Colonic mucosa (tissue), 4 donors: ENCODE measurements at regions not wholly inside any gene's neighbourhood (a gene's known extent, or its start where the extent isn't known, plus 50 kb on each side); places are given as distances from the start of the nearest gene placed in this dataset.

Experiments used
- DNase-seq: peaks from one replicate; pipeline ENCODE4 v3.0.0-alpha.2; 2020
- H3K27ac ChIP-seq: fragments of 200-600 bp; one replicate; pipeline ENCODE4 v1.8.0; 2021
- H3K27me3 ChIP-seq: fragments of 200-600 bp; one replicate; pipeline ENCODE4 v1.8.0; 2021
- H3K36me3 ChIP-seq: fragments of 200-600 bp; one replicate; pipeline ENCODE4 v1.8.0; 2021
- H3K4me1 ChIP-seq: fragments of 200-600 bp; one replicate; pipeline ENCODE4 v1.8.0; 2021; ENCODE audit warnings: mild to moderate bottlenecking
- H3K4me3 ChIP-seq: fragments of 200-600 bp; one replicate; pipeline ENCODE4 v1.8.0; 2021
- H3K9ac ChIP-seq, 2 donors: one replicate each; pipeline ENCODE4 v1.7.0; 2013; ENCODE audit warnings: control low read depth in 2 of 2, low read depth in 2 of 2, low read length in 2 of 2
- H3K9me3 ChIP-seq: fragments of 200-600 bp; one replicate; pipeline ENCODE4 v1.8.0; 2021
- CTCF ChIP-seq: fragments of 200-600 bp; IDR thresholded peaks from one replicate; pipeline ENCODE4 v1.8.0; 2022; ENCODE audit warnings: antibody characterized with exemption, mild to moderate bottlenecking
- intact Hi-C: fragments of 100-400 bp; cut with DNase I; formaldehyde crosslinking; loops from one replicate; pipeline ENCODE4 v1.14.1; 2022
- donor health status: healthy.
- donor health status: DM: no; HTN: no; CAD: no.
- donor health status: DM: no; HTN: no; CAD: no.

DNA sequence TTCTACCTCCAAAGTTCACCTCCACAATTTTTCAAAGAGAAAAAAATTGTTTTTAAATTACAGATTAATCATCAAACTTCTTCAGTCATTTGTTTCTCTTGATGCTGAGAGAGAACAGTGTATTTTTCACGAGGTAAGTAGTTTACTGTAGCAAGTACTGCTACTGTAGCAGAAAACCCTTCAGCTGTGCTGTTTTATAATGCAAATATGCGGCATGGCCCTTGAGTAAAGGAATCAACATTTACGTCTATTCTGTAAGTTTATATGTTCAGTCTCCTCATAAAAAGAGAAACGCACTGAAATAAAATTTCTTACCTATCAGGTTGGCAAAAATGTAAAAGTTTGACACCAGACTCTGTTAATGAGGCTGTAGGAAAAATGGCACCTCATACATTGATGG, 399.0 kb downstream of the NKX6-1 start:
- Histone ChIP-seq H3K9me3 (no peaks in the 10 kb centered on the region), H3K4me1 (no peaks in the 10 kb centered on the region), H3K27me3 (no peaks in the 10 kb centered on the region), H3K36me3 (no peaks in the 10 kb centered on the region), H3K4me3 (no peak overlapping the region), H3K27ac (no peak overlapping the region), H3K9ac (no peak overlapping the region)
- intact Hi-C loops = no loop called here
- TF ChIP-seq CTCF = no peak
- no peak for DNase-seq

GRCh38 chr4:84099599-84099998, 399.5 kb downstream of the NKX6-1 start:
- TF ChIP-seq CTCF = no peak
- no peak overlapping the region for H3K4me3 ChIP-seq
- no peak overlapping the region for H3K9ac ChIP-seq
- no peaks in the 10 kb centered on the region for H3K9me3 ChIP-seq
- no peaks in the 10 kb centered on the region for H3K27me3 ChIP-seq
- DNase-seq = no peak
- no peaks in the 10 kb centered on the region for H3K36me3 ChIP-seq
- no peaks in the 10 kb centered on the region for H3K4me1 ChIP-seq
- intact Hi-C loops = no loop called here
- H3K27ac ChIP-seq = no peak overlapping the region

GRCh38 chr4:84091266-84091665, 407.8 kb downstream of the NKX6-1 start:
- no peaks in the 10 kb centered on the region for H3K36me3 ChIP-seq
- H3K27ac ChIP-seq = no peak overlapping the region
- H3K9me3 ChIP-seq = no peaks in the 10 kb centered on the region
- H3K4me1 ChIP-seq = no peaks in the 10 kb centered on the region
- no peak for DNase-seq
- H3K9ac ChIP-seq = no peak overlapping the region
- TF ChIP-seq CTCF = no peak
- no peak overlapping the region for H3K4me3 ChIP-seq
- no peaks in the 10 kb centered on the region for H3K27me3 ChIP-seq
- intact Hi-C loops = no loop called here

DNA sequence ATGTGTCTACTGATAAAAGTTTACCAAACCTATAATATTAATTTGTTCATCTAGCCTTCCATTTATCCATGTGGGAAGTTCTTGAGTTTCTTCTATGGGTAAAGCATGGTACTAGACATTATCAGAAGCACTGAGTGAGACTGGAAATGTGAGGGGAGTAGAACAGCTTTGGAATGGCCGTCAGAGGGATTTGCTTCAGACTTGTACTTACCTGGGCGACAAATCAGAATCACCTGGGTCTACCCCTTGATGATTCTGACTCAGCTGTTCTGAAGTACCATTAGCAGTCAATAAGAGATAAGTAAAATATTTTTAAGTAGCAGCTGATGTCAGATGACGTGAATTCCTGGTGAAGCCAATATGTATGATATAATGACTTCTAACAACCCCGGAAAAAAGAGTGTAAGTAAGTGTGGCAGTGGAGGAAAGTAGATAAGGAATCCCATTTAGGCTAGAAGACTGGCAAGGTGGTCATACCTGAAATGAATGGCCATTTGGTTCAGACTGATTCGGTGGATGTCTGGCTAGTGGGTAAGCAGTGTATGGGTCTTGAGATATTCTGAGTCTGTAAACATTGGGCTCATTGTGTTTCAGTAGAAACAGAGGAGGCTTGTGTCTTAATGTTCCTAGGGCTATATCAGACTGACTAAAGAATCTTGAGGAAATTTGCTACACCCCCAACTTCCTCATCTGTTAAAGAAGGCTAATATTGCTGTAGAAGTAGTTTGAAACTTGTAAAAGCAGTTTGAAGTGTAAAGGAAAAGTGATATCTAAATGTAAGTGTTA, 409.2 kb downstream of the NKX6-1 start:
- intact Hi-C loops = no loop called here
- Histone ChIP-seq H3K36me3 (no peaks in the 10 kb centered on the region), H3K9ac (no peak overlapping the region), H3K9me3 (no peaks in the 10 kb centered on the region), H3K27ac (no peak overlapping the region), H3K27me3 (no peaks in the 10 kb centered on the region), H3K4me3 (no peak overlapping the region), H3K4me1 (no peaks in the 10 kb centered on the region)
- DNase-seq = no peak
- TF ChIP-seq CTCF = no peak

DNA sequence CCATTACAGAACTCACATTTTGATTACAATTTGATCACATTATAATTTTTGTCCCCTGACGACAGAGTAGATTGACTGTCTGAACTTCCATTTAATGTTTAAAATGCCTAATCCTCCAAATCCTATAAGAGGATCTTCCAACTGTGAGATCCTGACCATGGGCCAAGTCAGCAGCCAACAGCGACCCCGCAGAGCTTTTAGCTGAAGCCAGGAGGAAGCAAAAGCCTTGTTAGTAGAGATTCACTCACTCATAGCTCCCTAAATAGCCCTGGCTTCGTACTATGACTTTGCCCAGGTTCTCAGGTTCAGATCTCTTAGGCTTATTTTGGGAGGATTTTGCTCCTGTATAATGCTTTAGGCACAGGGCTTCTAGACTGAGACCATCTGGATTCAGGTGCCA, 413.1 kb downstream of the NKX6-1 start:
- Histone ChIP-seq H3K9me3 (no peaks in the 10 kb centered on the region), H3K9ac (no peak overlapping the region), H3K27ac (no peak overlapping the region), H3K4me3 (no peak overlapping the region), H3K27me3 (no peaks in the 10 kb centered on the region), H3K36me3 (no peaks in the 10 kb centered on the region), H3K4me1 (no peaks in the 10 kb centered on the region)
- TF ChIP-seq CTCF = no peak
- intact Hi-C loops = no loop called here
- no peak for DNase-seq
